ENCODE measurements at regions not wholly inside any gene's neighbourhood (a gene's known extent, or its start where the extent isn't known, plus 50 kb on each side); places are given as distances from the start of the nearest gene placed in this dataset.

GRCh38 chr9:135286961-135287360, 192.6 kb upstream of the PPP1R26 start:
- H3K4me3 ChIP-seq (ENCODE audit: low read depth, poor library complexity, severe bottlenecking): no peak overlapping the region
- intact Hi-C loops (cut with DNase I; ENCODE audit: low total_unique reads): no loop called here
- TF ChIP-seq, protein P1, sequence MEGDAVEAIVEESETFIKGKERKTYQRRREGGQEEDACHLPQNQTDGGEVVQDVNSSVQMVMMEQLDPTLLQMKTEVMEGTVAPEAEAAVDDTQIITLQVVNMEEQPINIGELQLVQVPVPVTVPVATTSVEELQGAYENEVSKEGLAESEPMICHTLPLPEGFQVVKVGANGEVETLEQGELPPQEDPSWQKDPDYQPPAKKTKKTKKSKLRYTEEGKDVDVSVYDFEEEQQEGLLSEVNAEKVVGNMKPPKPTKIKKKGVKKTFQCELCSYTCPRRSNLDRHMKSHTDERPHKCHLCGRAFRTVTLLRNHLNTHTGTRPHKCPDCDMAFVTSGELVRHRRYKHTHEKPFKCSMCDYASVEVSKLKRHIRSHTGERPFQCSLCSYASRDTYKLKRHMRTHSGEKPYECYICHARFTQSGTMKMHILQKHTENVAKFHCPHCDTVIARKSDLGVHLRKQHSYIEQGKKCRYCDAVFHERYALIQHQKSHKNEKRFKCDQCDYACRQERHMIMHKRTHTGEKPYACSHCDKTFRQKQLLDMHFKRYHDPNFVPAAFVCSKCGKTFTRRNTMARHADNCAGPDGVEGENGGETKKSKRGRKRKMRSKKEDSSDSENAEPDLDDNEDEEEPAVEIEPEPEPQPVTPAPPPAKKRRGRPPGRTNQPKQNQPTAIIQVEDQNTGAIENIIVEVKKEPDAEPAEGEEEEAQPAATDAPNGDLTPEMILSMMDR (IDR thresholded peaks at IDR 0.05): no peak
- TF ChIP-seq POLR2A (IDR thresholded peaks at IDR 0.05): no peak
- 82 to 83% methylated on average over 6 to 7 of the region's 7 CpGs for WGBS, 2 donors
- DNase-seq (ENCODE audit: low spot score in 2 of 2): no peak

- intact Hi-C loops (cut with DNase I; ENCODE audit: low total_unique reads): no loop called here
- DNase-seq (ENCODE audit: low spot score in 2 of 2): no peak
- H3K4me3 ChIP-seq (ENCODE audit: low read depth, poor library complexity, severe bottlenecking): no peak overlapping the region
- 86 to 89% methylated on average over 10 to 16 of the region's 16 CpGs for WGBS, 2 donors
- no peak for TF ChIP-seq POLR2A (IDR thresholded peaks at IDR 0.05)
- TF ChIP-seq, protein P1 (IDR thresholded peaks at IDR 0.05): no peak
Observed at GRCh38 chr9:135287627-135288026, 192.0 kb upstream of the PPP1R26 start.

- TF ChIP-seq, protein P1 (IDR thresholded peaks at IDR 0.05): no peak
- no peak for TF ChIP-seq POLR2A (IDR thresholded peaks at IDR 0.05)
- 83 to 85% methylated on average over 22 to 23 of the region's 24 CpGs for WGBS, 2 donors
- intact Hi-C loops (cut with DNase I; ENCODE audit: low total_unique reads): no loop called here
- no peak for DNase-seq (ENCODE audit: low spot score in 2 of 2)
- no peak overlapping the region for H3K4me3 ChIP-seq (ENCODE audit: low read depth, poor library complexity, severe bottlenecking)
Observed at GRCh38 chr9:135288054-135288453, 191.5 kb upstream of the PPP1R26 start.

DNA sequence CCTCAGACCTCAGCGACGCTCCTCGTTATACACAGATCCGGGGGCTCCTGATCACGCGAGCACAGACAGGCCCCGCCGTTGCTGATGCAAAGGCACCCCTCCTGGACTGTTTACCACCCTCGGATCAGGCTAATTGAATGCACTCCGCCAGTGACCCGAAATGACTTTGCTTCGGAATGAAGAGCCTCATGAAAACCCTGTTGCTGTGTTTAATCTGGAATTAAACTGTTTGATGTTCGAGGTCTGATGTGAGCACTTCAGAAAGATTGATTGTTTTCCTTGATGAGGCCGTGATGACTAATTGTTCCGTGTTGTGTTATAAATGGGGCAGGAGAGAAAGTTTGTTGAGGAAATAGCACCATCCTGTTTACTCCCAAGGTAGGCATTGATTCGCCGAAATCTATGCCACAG, 190.5 kb upstream of the PPP1R26 start:
- no peak for DNase-seq (ENCODE audit: low spot score in 2 of 2)
- intact Hi-C loops (cut with DNase I; ENCODE audit: low total_unique reads): no loop called here
- TF ChIP-seq, protein P1 (IDR thresholded peaks at IDR 0.05): no peak
- no peak for TF ChIP-seq POLR2A (IDR thresholded peaks at IDR 0.05)
- WGBS, 2 donors: 69 to 70% methylated on average over 17 of the region's 17 CpGs
- no peak overlapping the region for H3K4me3 ChIP-seq (ENCODE audit: low read depth, poor library complexity, severe bottlenecking)

GRCh38 chr9:135290086-135290485, 189.5 kb upstream of the PPP1R26 start:
- no peak overlapping the region for H3K4me3 ChIP-seq (ENCODE audit: low read depth, poor library complexity, severe bottlenecking)
- DNase-seq (ENCODE audit: low spot score in 2 of 2): no peak
- TF ChIP-seq, protein P1 (IDR thresholded peaks at IDR 0.05): no peak
- no peak for TF ChIP-seq POLR2A (IDR thresholded peaks at IDR 0.05)
- intact Hi-C loops (cut with DNase I; ENCODE audit: low total_unique reads): no loop called here
- 55 to 61% methylated on average over 9 of the region's 9 CpGs for WGBS, 2 donors

- TF ChIP-seq, protein P1 (IDR thresholded peaks at IDR 0.05): no peak
- TF ChIP-seq POLR2A (IDR thresholded peaks at IDR 0.05): no peak
- whole genome bisulfite sequencing, 2 donors: 63 to 67% methylated on average over 9 of the region's 9 CpGs
- intact Hi-C loops (cut with DNase I; ENCODE audit: low total_unique reads): no loop called here
- DNase-seq (ENCODE audit: low spot score in 2 of 2): no peak
- H3K4me3 ChIP-seq (ENCODE audit: low read depth, poor library complexity, severe bottlenecking): no peak overlapping the region
Observed at GRCh38 chr9:135290566-135290965, 189.0 kb upstream of the PPP1R26 start.
